ENCODE measurements at regions not wholly inside any gene's neighbourhood (a gene's known extent, or its start where the extent isn't known, plus 50 kb on each side); places are given as distances from the start of the nearest gene placed in this dataset.

DNA sequence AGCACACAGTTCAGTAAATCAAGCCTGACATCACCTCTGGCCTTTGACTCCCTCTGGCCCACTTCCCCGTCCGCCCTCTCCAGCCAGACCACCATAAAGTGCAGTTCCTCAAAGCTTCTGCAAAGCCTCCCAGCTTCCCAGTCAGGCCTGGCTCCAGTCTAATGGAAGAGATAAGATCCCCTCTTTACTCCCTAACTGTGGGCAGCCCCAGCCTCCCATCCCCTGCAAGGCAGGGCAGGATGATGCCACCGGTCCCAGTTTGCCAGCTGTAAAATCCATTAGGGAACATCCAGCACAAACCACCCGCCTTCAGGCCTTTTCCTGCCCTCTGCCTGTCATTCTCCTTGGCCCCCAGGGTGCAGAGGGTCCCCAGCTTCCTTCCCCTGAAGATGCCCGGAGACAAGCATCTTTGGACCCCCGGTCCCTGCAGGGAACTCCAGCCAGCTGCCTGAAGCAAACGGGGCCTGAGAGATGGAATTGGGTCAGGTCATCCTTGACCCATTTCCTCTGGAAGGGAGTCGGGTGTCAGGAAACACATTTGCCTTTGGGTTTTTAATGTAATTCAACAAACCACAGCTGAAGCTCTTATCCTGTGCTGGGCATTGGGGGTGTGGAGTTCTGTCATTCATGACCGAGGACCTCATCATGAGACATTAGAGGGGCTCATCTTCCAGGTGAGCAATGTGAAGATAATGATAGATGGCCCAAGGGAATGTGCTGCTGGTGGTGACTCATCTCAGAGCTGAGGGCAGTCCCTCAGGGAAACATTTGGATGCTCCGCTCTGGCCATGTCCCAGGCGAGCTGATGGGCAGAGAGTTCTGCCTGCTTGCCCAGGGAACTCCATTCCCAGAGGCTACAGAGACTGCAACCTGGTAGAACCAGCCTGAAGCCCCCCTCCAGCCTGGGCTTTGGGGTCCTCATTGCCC is 93.8 kb upstream of the CLMN start:
- Mint-ChIP-seq H3K36me3 (ENCODE audit: low read depth) (peaks cover 100% of the 10 kb centered on the region), H3K4me3 (no peak overlapping the region), H3K9me3 (no peaks in the 10 kb centered on the region), H3K27ac (no peak overlapping the region), H3K27me3 (no peaks in the 10 kb centered on the region), H3K4me1 (ENCODE audit: low read depth) (no peaks in the 10 kb centered on the region)
- intact Hi-C loops (cut with micrococcal nuclease), result no loop called here

DNA sequence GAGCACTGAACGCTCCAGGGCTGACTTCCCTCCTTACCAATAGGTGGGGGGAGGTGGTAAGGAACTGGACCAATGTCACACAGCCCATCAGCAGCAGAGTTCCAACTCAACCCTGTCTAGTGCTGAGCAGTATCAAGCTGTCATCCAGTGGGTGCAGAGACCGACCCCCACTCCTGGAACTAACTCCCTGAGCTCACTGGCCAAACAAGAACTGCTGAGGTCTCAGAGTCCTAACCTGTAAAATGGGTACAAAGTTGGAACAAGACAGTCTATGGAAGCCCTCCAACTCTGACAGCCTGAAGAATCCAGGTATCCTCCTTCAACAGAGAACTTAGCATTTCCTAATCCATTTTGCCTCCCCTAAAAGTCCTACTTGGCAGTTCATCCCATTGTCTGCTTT is 91.1 kb upstream of the CLMN start:
- no peaks in the 10 kb centered on the region for H3K4me1 Mint-ChIP-seq (ENCODE audit: low read depth)
- peaks cover 90% of the 10 kb centered on the region for H3K36me3 Mint-ChIP-seq (ENCODE audit: low read depth)
- H3K27me3 Mint-ChIP-seq, result no peaks in the 10 kb centered on the region
- no peak overlapping the region for H3K4me3 Mint-ChIP-seq
- intact Hi-C loops (cut with micrococcal nuclease), result no loop called here
- H3K9me3 Mint-ChIP-seq, result no peaks in the 10 kb centered on the region
- no peak overlapping the region for H3K27ac Mint-ChIP-seq

DNA sequence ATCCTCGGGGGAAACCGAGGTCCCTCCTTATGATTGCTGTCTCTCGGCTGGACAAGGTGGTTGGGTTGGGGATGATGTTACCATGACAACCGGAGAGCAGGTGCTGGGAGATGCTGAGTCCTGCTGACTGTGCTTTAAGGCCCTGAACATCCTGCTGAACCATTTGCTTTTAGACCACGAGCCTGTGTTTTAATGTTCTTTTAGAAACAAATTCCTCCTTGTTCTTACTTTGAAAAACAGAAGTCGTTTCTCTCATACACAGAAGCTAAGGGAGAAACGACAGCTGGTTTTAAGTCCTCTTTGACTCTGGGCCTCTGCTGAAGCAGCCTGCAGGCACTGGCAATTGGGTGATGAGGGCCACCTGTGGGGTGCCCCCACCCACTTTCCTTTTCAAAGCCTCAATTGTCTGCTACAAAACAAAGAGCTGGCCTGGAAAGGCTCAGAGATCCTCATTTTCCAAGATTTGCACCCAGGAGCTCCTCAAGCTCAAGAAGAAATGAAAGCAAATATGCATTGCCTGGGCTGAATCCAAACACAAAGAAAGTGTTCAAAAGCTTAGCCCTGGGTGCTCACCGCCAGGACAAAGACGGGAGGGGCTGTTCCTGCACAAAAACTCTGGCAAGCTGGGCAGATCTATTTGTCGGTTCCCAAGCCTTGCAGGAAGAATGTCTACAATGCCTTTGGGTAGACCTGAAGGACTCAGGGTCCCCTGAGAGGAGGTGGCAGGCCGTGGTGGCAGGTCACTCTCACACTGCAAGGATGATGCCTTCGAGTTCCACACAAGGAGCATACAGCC is 90.0 kb upstream of the CLMN start:
- H3K9me3 Mint-ChIP-seq, result no peaks in the 10 kb centered on the region
- H3K4me3 Mint-ChIP-seq, result no peak overlapping the region

DNA sequence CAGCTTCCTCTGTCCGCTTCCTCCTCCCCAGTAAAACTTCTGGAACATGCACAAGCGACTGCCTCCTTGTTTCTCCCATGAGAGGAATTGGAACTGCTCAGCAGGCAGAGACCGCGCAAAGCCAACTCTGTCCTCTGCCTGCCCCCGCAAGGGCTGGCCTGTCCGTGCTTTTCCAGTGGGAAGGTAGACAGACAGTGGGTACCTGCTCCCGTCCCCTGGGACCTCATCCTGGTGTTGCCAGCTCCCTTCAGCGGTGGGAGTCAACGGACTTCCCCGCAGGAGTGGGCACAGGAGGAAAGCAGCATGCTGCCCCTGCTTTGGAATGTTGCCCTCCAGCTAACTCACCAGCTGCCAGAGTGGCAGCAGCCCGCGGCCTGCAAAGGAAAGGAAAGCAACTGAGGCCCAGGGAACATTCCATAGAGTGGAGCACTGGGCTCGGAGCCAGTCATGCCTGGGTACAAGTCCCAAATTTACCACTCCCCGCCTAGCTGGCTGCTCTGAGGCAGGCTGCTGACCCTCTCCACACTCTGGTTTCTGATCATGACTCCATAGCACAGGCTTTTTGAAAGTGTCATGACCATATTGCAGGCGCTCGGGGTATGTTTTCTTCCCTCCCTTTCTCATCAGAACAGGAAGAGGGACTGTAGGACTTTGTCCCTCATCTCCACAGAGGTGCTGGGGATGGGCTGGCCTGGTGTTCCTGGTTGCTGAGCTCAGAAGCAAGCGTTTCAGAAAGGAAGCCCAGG is 89.2 kb upstream of the CLMN start:
- peaks cover 71% of the 10 kb centered on the region for H3K36me3 Mint-ChIP-seq (ENCODE audit: low read depth)
- H3K4me3 Mint-ChIP-seq, result no peak overlapping the region

More for the DNA sequence above, 90.0 kb upstream of the CLMN start:
- Mint-ChIP-seq H3K36me3 (ENCODE audit: low read depth) (peaks cover 79% of the 10 kb centered on the region), H3K27me3 (no peaks in the 10 kb centered on the region), H3K4me1 (ENCODE audit: low read depth) (no peaks in the 10 kb centered on the region), H3K27ac (no peak overlapping the region)
- intact Hi-C loops (cut with micrococcal nuclease), result no loop called here

DNA sequence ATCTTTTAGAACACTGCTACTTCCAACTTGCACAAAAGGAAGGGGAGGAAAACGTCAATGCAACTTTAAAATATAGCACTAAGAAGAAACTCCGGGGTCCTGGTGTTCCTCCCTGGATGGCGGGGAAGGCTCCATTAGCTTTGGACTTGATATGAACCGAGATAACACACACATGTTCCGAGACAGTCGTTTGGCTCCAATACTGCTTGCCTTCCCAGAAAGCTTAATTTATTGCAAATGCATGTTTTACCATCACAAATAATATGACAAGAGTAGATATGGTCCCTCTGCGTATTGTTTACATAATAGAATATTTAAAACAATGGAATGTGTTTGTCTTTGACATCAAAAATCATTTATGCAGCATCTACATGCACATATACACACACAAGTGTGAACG is 87.6 kb upstream of the CLMN start:
- Mint-ChIP-seq H3K9me3 (no peaks in the 10 kb centered on the region), H3K27me3 (no peaks in the 10 kb centered on the region), H3K4me3 (no peak overlapping the region), H3K27ac (no peak overlapping the region), H3K36me3 (ENCODE audit: low read depth) (peaks cover 56% of the 10 kb centered on the region), H3K4me1 (ENCODE audit: low read depth) (no peaks in the 10 kb centered on the region)
- intact Hi-C loops (cut with micrococcal nuclease), result no loop called here

More for the DNA sequence above, 89.2 kb upstream of the CLMN start:
- intact Hi-C loops (cut with micrococcal nuclease), result no loop called here
- Mint-ChIP-seq H3K4me1 (ENCODE audit: low read depth) (no peaks in the 10 kb centered on the region), H3K27me3 (no peaks in the 10 kb centered on the region), H3K9me3 (no peaks in the 10 kb centered on the region), H3K27ac (no peak overlapping the region)

DNA sequence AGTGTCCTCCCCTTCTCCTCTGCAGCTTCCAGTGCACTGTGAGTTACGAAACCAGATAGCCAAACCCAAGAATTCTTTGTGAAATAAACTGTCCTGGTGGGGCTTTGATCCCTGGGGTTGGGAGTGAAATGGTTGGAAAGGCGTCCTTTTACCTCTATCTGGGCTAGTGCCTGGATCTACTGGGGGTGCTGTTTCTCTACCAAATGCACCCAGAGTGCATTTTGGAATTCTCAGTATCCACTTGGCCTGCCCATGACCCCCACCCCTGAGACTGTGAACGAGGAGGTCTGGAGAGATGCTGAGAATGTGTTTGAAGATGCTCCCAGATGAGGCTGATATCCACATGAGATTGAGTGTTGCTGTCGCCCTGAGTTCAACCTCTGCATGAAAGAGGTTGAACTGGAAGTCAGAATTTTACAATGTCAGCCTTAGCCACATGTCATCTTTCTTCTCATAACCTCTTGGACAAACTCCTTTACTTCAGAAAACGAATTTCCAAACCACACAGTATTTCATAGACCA is 87.1 kb upstream of the CLMN start:
- H3K27me3 Mint-ChIP-seq, result no peaks in the 10 kb centered on the region
- no peaks in the 10 kb centered on the region for H3K9me3 Mint-ChIP-seq
- peaks cover 50% of the 10 kb centered on the region for H3K36me3 Mint-ChIP-seq (ENCODE audit: low read depth)
- intact Hi-C loops (cut with micrococcal nuclease), result no loop called here
- H3K4me3 Mint-ChIP-seq, result no peak overlapping the region
- H3K27ac Mint-ChIP-seq, result no peak overlapping the region
- no peaks in the 10 kb centered on the region for H3K4me1 Mint-ChIP-seq (ENCODE audit: low read depth)

DNA sequence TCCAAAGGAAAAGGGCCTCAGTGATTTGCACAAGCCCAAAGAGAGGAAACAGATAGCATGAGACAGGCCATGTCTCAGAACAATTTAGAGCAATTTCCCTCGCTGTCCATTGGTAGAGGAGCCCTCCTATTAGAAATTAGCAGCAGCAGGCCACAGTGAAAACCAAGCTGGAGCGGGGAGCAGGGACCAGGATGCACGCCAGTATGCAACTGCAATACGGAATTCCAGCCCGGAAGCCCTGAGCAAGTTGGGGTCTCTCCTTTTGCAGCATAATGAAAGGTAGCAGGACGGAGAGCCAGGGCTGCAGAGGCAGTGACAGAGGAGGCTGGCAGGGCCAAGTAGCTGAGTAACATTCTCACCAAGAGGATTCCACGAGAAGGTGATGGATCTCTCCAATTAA is 84.9 kb upstream of the CLMN start:
- intact Hi-C loops (cut with micrococcal nuclease), result no loop called here
- Mint-ChIP-seq H3K27ac (no peak overlapping the region), H3K36me3 (ENCODE audit: low read depth) (peaks cover 28% of the 10 kb centered on the region), H3K4me3 (no peak overlapping the region), H3K4me1 (ENCODE audit: low read depth) (no peaks in the 10 kb centered on the region), H3K27me3 (no peaks in the 10 kb centered on the region), H3K9me3 (no peaks in the 10 kb centered on the region)

DNA sequence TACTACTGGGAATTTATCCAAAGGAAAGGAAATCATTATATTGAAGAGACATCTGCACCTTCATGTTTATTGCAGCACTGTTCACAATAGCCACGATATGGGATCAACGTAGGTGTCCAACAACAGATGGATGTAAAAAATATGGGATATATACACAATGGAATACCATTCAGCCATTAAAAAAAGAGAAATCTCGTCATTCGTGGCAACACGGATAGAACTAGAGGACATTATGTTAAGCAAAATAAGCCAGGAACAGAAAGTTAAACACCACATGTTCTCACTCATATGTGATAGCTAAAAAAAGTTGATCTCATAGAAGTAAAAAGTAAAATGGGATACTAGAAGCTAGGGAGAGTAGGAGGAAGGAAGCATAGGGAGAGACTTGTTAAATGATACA is 82.9 kb upstream of the CLMN start:
- Mint-ChIP-seq H3K4me1 (ENCODE audit: low read depth) (no peaks in the 10 kb centered on the region), H3K27ac (no peak overlapping the region), H3K27me3 (no peaks in the 10 kb centered on the region), H3K4me3 (no peak overlapping the region), H3K9me3 (no peaks in the 10 kb centered on the region), H3K36me3 (ENCODE audit: low read depth) (peaks cover 10% of the 10 kb centered on the region)
- intact Hi-C loops (cut with micrococcal nuclease), result no loop called here

DNA sequence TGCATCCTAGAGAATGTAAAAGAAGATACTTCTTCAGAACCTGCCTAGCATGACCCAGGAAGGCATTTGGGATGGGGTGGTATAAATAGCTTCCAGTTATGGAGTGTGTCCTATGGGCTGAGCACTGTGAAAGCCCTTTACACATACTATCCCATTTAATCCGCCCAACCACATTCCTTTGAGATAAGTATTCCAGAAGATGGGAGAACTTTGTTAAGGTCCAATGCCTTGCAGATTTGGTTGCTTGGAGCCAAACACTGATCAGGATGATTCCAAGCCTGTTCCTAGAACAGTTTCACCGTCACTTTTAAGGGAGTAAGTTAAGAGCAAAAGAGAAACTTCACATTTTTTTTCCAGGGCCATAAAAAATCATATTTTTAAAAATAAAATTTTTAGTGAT is 82.5 kb upstream of the CLMN start:
- intact Hi-C loops (cut with micrococcal nuclease), result no loop called here

DNA sequence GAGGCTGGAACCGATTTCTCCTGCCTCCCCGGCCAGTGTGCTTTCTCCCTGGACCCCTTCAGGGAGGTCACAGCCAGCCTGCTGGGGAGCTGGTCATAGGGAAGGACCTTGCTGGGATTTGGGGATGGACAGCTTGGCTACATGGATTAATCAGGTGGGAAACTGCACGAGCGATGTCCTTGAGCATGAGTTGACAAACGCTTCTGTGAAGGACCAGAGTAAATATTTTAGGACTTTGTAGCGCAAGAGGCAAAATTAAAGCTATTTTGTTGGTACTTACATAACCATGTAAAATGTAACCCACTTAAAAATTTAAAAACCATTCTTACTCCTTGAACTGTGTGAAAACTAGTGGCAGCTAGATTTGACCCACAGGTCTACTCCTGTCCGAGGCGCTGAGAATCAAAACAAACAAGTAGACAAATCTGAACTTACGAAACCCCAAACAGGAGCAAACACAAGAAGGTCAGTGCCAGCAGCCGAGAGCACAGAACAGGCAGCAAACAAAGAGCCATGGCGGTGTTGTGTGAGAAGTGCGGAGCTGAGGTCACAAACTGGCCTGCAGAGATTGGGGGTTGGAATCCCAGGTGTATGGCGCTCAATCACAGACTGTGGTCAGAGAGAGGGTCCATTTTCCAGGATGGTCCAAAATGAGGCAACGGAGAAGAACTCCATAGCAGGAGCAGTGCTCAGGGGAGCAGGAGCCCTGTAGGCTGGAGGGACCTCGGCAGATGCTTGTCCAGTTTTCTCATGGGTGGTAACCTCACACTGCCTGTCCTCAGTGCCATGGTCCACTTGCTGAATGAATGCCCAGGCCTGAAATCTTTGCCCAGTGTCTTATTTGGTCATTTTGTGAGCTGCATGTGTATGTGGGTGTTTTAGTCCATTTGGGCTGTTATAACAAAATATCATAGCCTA is 79.2 kb upstream of the CLMN start:
- no peaks in the 10 kb centered on the region for H3K9me3 Mint-ChIP-seq
- H3K27me3 Mint-ChIP-seq, result no peaks in the 10 kb centered on the region
- H3K4me3 Mint-ChIP-seq, result no peak overlapping the region
- H3K4me1 Mint-ChIP-seq (ENCODE audit: low read depth), result no peaks in the 10 kb centered on the region
- intact Hi-C loops (cut with micrococcal nuclease), result no loop called here
- no peak overlapping the region for H3K27ac Mint-ChIP-seq
- no peaks in the 10 kb centered on the region for H3K36me3 Mint-ChIP-seq (ENCODE audit: low read depth)

More for the DNA sequence above, 82.5 kb upstream of the CLMN start:
- Mint-ChIP-seq H3K4me3 (no peak overlapping the region), H3K4me1 (ENCODE audit: low read depth) (no peaks in the 10 kb centered on the region), H3K36me3 (ENCODE audit: low read depth) (peaks cover 6% of the 10 kb centered on the region), H3K27ac (no peak overlapping the region), H3K9me3 (no peaks in the 10 kb centered on the region), H3K27me3 (no peaks in the 10 kb centered on the region)

DNA sequence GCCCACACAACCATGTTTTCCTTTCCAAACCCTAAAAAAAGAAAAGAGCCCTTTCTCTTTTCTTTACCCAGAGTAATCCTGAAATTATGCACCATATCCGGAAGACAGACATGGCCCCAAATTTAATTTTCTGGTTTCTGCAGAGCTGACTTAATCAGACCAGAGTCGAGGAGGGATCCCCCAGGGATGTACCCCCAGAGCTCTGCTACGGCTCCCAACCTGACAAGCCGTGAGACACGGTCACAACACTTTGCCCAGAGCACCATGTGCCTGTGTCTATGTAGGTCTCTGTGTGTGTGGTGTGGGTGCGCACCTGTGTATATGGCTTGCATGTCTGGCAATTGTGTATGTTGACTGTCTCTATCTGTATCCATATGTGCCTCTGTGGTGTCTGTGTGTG is 77.6 kb upstream of the CLMN start:
- H3K9me3 Mint-ChIP-seq, result no peaks in the 10 kb centered on the region
- H3K4me3 Mint-ChIP-seq, result no peak overlapping the region
- H3K27ac Mint-ChIP-seq, result no peak overlapping the region
- H3K36me3 Mint-ChIP-seq (ENCODE audit: low read depth), result no peaks in the 10 kb centered on the region
- H3K4me1 Mint-ChIP-seq (ENCODE audit: low read depth), result no peaks in the 10 kb centered on the region
- intact Hi-C loops (cut with micrococcal nuclease), result no loop called here
- no peaks in the 10 kb centered on the region for H3K27me3 Mint-ChIP-seq

DNA sequence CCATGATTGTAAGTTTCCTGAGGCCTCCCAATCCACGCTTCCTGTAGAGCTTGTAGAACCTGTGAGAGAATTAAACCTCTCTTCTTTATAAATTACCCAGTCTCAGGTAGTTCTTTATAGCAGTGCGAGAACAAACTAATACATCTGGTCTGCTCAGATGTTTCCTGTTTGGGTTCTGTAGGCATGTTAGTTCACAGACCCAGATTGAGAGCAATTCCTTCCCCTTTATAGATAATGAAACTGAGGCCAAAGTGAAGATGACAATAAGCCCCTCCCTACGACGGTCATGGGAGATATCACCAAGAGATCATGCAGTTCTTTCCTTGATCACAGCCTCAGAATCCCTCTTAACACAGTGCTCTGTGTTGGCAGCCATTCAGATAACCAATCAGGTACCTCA is 76.5 kb upstream of the CLMN start:
- intact Hi-C loops (cut with micrococcal nuclease), result no loop called here
- Mint-ChIP-seq H3K4me3 (no peak overlapping the region), H3K27ac (no peak overlapping the region), H3K9me3 (no peaks in the 10 kb centered on the region), H3K4me1 (ENCODE audit: low read depth) (no peaks in the 10 kb centered on the region), H3K27me3 (peaks cover under 1% of the 10 kb centered on the region), H3K36me3 (ENCODE audit: low read depth) (no peaks in the 10 kb centered on the region)

DNA sequence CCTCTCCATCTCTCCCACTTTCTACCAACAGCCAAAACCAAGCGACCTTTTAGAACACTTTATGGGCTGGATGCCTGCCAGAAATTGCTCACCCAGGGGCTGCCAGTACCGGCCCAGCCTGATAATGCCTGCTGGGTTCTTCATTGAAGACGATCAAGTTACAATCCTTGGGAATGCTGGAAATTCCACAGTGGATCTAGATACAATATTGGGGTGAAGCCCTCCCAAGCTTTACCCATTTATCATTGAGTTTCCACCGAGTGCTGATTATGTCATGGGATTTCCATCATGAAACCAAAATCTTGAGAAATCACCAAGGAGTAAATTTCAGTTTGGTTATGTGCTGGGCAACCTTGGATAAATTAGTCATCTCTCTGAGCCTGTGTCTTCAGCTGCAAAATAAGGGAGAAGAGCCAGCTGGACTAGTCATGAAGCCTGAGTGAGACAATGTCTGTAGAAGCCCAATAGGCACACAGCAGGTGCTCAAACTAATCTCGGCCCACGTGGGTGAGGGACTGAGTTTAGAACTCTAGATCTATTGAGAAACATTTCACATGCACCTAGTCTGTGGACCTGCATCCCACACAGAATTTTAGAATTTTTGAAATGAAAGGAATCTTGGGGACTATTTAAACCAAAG is 75.5 kb upstream of the CLMN start:
- Mint-ChIP-seq H3K27ac (no peak overlapping the region), H3K27me3 (peaks cover 1% of the 10 kb centered on the region), H3K36me3 (ENCODE audit: low read depth) (no peaks in the 10 kb centered on the region), H3K9me3 (no peaks in the 10 kb centered on the region), H3K4me3 (no peak overlapping the region), H3K4me1 (ENCODE audit: low read depth) (no peaks in the 10 kb centered on the region)
- intact Hi-C loops (cut with micrococcal nuclease), result no loop called here
